PFSK-1 (cell line): ENCODE measurements at regions not wholly inside any gene's neighbourhood (a gene's known extent, or its start where the extent isn't known, plus 50 kb on each side); places are given as distances from the start of the nearest gene placed in this dataset.

Experiments
- POLR2AphosphoS5 ChIP-seq: IDR thresholded peaks from 2 replicates; pipeline ENCODE4 v1.6.1; 2012; ENCODE audit warnings: low read depth, mild to moderate bottlenecking, control low read depth, low read length, moderate library complexity
- SIN3A ChIP-seq: IDR thresholded peaks from 2 replicates; pipeline ENCODE4 v1.6.1; 2012; ENCODE audit warnings: mild to moderate bottlenecking, low read length, moderate library complexity, borderline replicate concordance; ENCODE audit not compliant: insufficient read depth
- TAF1 ChIP-seq: IDR thresholded peaks from 2 replicates; pipeline ENCODE4 v1.6.1; 2012; ENCODE audit warnings: low read length, control low read depth, borderline replicate concordance; ENCODE audit not compliant: insufficient read depth
- TF ChIP-seq, protein P1 (sequence below), 2 experiments: IDR thresholded peaks; 2 replicates each; pipeline versions ENCODE4 v1.6.1 to v1.8.0; 2011 to 2012; ENCODE audit warnings: low read depth in 2 of 2, low read length in 2 of 2, control low read depth in 1 of 2, inconsistent platforms in 1 of 2, mild to moderate bottlenecking in 1 of 2, moderate library complexity in 1 of 2; ENCODE audit not compliant: insufficient read depth in 1 of 2

- no peak for TF ChIP-seq POLR2AphosphoS5
- TF ChIP-seq SIN3A, result no peak
- TF ChIP-seq TAF1, result no peak
- TF ChIP-seq, protein P1, sequence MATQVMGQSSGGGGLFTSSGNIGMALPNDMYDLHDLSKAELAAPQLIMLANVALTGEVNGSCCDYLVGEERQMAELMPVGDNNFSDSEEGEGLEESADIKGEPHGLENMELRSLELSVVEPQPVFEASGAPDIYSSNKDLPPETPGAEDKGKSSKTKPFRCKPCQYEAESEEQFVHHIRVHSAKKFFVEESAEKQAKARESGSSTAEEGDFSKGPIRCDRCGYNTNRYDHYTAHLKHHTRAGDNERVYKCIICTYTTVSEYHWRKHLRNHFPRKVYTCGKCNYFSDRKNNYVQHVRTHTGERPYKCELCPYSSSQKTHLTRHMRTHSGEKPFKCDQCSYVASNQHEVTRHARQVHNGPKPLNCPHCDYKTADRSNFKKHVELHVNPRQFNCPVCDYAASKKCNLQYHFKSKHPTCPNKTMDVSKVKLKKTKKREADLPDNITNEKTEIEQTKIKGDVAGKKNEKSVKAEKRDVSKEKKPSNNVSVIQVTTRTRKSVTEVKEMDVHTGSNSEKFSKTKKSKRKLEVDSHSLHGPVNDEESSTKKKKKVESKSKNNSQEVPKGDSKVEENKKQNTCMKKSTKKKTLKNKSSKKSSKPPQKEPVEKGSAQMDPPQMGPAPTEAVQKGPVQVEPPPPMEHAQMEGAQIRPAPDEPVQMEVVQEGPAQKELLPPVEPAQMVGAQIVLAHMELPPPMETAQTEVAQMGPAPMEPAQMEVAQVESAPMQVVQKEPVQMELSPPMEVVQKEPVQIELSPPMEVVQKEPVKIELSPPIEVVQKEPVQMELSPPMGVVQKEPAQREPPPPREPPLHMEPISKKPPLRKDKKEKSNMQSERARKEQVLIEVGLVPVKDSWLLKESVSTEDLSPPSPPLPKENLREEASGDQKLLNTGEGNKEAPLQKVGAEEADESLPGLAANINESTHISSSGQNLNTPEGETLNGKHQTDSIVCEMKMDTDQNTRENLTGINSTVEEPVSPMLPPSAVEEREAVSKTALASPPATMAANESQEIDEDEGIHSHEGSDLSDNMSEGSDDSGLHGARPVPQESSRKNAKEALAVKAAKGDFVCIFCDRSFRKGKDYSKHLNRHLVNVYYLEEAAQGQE (IDR thresholded peaks at IDR 0.05; ENCODE audit: insufficient read depth in 1 of 2, low read depth in 2 of 2, low read length in 2 of 2), result no peak
These were observed 124.1 kb upstream of the SORCS3 start for GRCh38 chr10:104516986-104517385.
